Brain microvascular endothelial cell (primary cell): ENCODE measurements at regions not wholly inside any gene's neighbourhood (a gene's known extent, or its start where the extent isn't known, plus 50 kb on each side); places are given as distances from the start of the nearest gene placed in this dataset.

Source experiments
- DNase-seq: peaks from one replicate; pipeline ENCODE4 v3.0.0-alpha.2; 2020
- H3K27ac ChIP-seq: fragments of 250-450 bp; sonication (Bioruptor Pico); 2 replicates; pipeline ENCODE4 v1.5.1; 2020; ENCODE audit warnings: mild to moderate bottlenecking, moderate library complexity
- H3K27me3 ChIP-seq: fragments of 250-450 bp; sonication (Bioruptor Pico); replicated peaks from 2 replicates; pipeline ENCODE4 v1.5.1; 2020; ENCODE audit warnings: mild to moderate bottlenecking
- H3K36me3 ChIP-seq: fragments of 250-450 bp; sonication (Bioruptor Pico); replicated peaks from 2 replicates; pipeline ENCODE4 v1.5.1; 2020; ENCODE audit warnings: mild to moderate bottlenecking
- H3K4me3 ChIP-seq: 2 replicates; pipeline ENCODE4 v1.5.1; 2011; ENCODE audit warnings: low read depth, mild to moderate bottlenecking, control low read depth, low read length, moderate library complexity
- CTCF ChIP-seq: IDR thresholded peaks from 2 replicates; pipeline ENCODE4 v1.5.1; 2011; ENCODE audit warnings: low read depth, mild to moderate bottlenecking, moderate library complexity, low read length, control low read depth, inconsistent platforms; ENCODE audit errors: missing control alignments
- in situ Hi-C: cut with HindIII; loops from 2 replicates; pipeline ENCODE4 v1.10.0; 2017; ENCODE audit warnings: low sequenced_read_pairs, low pct_ligation_motif_present

GRCh38 chr12:97342130-97342529 is 120.5 kb upstream of the RMST start:
- Histone ChIP-seq H3K27ac (no peak overlapping the region), H3K36me3 (no peaks in the 10 kb centered on the region), H3K27me3 (no peaks in the 10 kb centered on the region), H3K4me3 (no peak overlapping the region)
- no peak for DNase-seq
- TF ChIP-seq CTCF: no peak
- in situ Hi-C loops: no loop called here

- H3K27me3 ChIP-seq: no peaks in the 10 kb centered on the region
- TF ChIP-seq CTCF: no peak
- no peak overlapping the region for H3K27ac ChIP-seq
- in situ Hi-C loops: no loop called here
- H3K36me3 ChIP-seq: no peaks in the 10 kb centered on the region
- DNase-seq: no peak
- H3K4me3 ChIP-seq: no peak overlapping the region
Measured at GRCh38 chr12:97347956-97348355, 114.6 kb upstream of the RMST start.

GRCh38 chr12:97358361-97358760 is 104.2 kb upstream of the RMST start:
- DNase-seq: no peak
- TF ChIP-seq CTCF: no peak
- Histone ChIP-seq H3K27ac (no peak overlapping the region), H3K4me3 (no peak overlapping the region), H3K27me3 (no peaks in the 10 kb centered on the region), H3K36me3 (no peaks in the 10 kb centered on the region)
- in situ Hi-C loops: no loop called here

- DNase-seq: no peak
- H3K4me3 ChIP-seq: no peak overlapping the region
- H3K36me3 ChIP-seq: no peaks in the 10 kb centered on the region
- no peaks in the 10 kb centered on the region for H3K27me3 ChIP-seq
- no peak overlapping the region for H3K27ac ChIP-seq
- TF ChIP-seq CTCF: no peak
- in situ Hi-C loops: no loop called here
Measured at GRCh38 chr12:97359021-97359690, 103.4 kb upstream of the RMST start.

GRCh38 chr12:97363693-97364092 is 98.9 kb upstream of the RMST start:
- no peaks in the 10 kb centered on the region for H3K36me3 ChIP-seq
- no peak overlapping the region for H3K27ac ChIP-seq
- in situ Hi-C loops: no loop called here
- no peak overlapping the region for H3K4me3 ChIP-seq
- TF ChIP-seq CTCF: no peak
- no peak for DNase-seq
- no peaks in the 10 kb centered on the region for H3K27me3 ChIP-seq
